ENCODE measurements at regions not wholly inside any gene's neighbourhood (a gene's known extent, or its start where the extent isn't known, plus 50 kb on each side); places are given as distances from the start of the nearest gene placed in this dataset.

DNA sequence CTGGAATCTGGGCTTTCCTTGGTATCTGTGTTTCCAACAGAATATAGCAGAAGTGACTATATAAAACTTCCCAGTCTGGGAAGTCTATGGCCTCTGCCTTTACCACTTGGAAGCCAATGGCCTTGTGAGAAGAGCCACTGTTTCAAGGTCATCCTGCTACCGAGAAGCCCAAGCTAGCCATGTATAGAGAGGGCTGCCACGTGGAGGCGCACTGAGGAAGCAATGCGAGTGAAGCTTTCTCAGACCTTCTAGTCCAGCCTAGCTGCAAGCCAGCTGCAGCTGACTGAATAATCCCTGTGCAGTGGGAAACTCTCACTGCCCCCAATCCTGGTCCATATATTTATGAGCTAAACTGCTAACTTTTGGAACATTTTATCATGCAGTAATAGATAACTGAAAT is 661.8 kb upstream of the RIOK2 start:
- TF ChIP-seq, protein P1, sequence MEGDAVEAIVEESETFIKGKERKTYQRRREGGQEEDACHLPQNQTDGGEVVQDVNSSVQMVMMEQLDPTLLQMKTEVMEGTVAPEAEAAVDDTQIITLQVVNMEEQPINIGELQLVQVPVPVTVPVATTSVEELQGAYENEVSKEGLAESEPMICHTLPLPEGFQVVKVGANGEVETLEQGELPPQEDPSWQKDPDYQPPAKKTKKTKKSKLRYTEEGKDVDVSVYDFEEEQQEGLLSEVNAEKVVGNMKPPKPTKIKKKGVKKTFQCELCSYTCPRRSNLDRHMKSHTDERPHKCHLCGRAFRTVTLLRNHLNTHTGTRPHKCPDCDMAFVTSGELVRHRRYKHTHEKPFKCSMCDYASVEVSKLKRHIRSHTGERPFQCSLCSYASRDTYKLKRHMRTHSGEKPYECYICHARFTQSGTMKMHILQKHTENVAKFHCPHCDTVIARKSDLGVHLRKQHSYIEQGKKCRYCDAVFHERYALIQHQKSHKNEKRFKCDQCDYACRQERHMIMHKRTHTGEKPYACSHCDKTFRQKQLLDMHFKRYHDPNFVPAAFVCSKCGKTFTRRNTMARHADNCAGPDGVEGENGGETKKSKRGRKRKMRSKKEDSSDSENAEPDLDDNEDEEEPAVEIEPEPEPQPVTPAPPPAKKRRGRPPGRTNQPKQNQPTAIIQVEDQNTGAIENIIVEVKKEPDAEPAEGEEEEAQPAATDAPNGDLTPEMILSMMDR (conservative IDR thresholded peaks at IDR 0.05; ENCODE audit: low read depth, low read length), result no peak
- no peak for TF ChIP-seq RAD21 (IDR thresholded peaks at IDR 0.05; ENCODE audit: low read length)
- TF ChIP-seq POLR2A (IDR thresholded peaks at IDR 0.05; ENCODE audit: low read depth, low read length), result no peak
- TF ChIP-seq FOS (IDR thresholded peaks at IDR 0.05; ENCODE audit: low read depth, low read length), result no peak
